GM19023 (cell line): ENCODE measurements at regions not wholly inside any gene's neighbourhood (a gene's known extent, or its start where the extent isn't known, plus 50 kb on each side); places are given as distances from the start of the nearest gene placed in this dataset.

Source experiments
- ATAC-seq: cut with Tn5 transposase; IDR thresholded peaks from one replicate; pipeline ENCODE4 v1.9.1; 2021; ENCODE audit warnings: mild to moderate bottlenecking, moderate library complexity; ENCODE audit not compliant: unreplicated experiment

DNA sequence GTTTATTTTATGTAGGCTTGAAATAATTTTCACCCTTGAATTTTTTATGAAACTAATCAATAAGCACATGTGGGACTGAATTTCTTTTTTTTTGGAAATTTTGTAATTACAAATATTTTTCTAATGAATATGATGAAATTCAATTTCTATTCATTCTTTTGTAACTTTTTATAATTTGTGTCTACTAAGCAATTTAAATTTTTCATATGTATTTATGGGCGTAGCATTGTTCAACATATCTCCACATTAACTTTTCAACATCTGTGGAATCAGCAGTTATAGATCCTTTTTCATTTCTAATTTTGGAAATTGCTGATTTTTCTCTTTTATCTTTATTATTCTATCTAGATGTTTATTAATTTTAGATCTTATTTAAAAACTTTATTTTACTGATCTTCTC lies 1320.3 kb downstream of the C4orf33 start:
- ATAC-seq, result no peak

DNA sequence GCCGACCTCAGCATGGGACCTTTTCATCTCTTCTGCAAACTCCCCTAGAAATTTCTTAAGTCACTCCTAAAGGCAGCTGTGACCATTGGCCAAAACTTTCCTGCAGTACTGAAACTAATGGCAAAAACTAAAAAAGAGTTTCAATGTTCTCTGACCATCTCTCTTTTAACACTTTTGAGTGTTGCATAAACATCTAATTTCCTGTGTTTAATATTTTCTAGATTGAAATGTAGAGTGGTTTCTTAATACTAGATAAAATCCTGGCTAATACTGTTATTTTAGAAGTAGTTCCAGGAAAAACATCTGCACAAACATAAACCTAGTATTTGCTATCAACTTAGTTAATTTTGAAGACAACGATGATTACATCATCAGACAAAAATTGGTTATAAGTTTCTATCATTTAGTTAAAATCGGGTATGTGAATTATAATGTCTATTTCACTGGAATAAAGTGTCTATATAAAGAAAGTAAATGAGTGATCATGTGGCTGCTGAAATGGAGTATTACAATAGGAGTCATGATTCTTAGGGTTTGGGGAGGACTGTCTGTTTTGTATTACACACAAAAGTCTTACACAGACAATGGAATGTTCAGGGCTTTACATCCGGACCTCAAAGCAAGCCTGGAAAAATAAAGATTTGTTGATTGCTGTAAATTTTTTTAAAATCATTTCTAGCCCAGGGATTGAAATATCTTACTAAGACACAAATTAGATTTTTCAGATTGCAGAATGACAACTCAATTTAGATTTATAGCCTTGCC lies 1323.4 kb downstream of the C4orf33 start:
- ATAC-seq, result no peak

DNA sequence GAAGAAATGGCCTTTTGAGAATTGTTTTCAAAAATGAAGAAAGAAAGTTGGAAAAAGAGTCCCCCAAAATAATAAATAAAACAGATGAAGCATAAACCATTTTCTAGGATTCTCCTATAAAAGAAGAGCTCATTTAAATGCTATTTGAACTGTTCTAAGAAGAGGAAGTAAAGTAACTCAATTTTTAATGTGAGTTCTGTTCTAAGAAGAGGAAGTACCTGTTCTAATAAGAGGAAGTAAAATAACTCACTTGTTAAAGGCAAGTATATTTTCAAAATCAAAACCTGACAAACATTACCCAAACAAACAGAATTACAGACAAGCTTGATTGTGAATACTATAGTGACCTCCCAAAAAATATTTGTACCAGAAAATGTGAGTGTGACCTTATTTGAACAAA lies 1326.3 kb downstream of the C4orf33 start:
- ATAC-seq, result no peak

DNA sequence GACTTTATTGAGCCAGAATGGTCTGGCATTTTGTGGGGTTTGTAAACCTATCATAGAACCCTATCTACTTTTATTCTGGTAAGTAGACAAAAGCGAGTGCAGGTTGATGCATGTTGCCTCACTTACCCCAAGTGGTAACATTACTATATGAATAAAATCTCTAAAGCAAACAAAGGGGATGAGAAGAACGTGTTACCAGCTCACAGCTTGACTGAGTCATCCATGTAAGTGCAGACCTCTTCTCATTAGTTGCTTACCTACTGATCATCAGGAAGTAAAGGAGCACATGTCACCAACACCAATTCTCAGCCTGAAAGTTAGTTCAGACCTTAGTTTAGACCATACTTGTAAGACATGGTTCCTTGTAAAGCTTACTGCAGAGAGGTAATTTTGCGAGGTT lies 1328.3 kb downstream of the C4orf33 start:
- no peak for ATAC-seq

DNA sequence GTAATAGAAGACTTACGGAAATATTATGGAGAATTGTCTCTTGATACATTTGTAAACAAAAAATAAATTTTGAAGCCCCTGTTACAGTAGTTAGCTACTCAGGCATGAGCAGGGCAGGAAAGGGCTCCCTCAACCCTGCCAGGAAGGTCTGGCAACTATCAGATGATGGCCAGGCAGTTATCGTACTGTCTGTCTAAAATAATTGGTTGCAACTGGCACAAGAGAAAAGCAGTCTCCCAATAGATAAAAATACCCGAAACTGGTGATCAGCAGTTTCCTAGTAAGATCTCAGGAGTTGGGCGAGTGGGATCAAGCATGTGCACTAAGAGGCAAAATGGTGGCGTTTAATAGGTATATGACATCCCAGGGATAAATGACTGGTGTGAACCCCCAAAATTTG lies 1336.3 kb downstream of the C4orf33 start:
- no peak for ATAC-seq

DNA sequence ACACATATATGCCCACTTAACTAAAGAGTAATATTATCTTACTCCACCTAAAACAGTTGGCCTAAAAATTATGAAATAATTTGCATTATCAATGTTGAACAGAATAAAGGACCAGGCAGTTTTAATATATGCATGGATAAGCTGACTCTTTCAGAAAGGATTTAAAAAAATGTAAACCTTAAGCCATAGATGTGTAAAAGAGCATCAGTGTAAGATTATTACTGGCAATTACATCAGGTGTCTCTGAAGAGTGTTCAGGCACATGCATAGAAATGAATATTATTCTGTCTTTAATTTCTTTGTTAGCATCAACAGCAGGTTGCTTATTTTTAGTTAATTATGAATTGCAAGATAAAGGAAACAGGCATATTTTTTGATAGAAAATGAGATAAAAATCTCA lies 1353.8 kb downstream of the C4orf33 start:
- ATAC-seq, result no peak

DNA sequence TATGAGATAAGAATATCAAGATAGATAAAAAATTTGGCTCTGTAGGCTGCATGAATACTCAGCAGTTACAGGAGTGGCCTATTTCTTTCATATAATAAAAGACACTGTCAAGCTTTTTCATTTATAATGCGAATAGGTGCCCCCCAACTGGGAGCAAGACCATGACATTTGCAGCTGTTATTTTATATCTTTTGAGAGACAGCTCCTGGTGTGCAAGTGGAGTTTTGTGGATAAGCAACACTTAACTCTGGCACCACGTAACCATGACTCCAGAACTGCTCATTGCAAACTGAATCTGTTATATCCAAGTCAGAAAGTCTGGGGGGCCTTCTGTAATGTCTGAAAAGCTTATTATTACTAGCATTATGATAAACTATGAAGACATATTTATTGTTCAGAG lies 1372.4 kb downstream of the C4orf33 start:
- ATAC-seq, result no peak

DNA sequence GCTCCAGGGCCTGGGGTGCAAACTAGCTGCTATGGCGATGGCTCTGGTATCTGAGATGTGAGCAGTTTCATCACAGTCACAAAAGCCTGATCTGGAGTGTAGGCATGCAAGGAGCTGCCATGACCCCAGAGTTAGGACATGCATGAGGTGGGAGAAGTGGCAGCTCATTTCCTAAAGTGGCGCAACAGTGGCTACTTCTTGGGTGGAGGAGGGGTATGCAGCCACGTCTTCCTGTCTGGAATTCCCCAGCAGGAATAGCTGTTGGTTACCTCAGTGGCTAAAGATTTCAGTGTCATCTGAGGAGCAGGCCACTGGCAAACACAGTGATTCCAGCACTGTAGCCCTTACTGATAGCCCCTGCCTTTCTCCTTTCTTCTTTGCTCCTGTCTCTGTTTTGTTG lies 1382.5 kb downstream of the C4orf33 start:
- no peak for ATAC-seq

DNA sequence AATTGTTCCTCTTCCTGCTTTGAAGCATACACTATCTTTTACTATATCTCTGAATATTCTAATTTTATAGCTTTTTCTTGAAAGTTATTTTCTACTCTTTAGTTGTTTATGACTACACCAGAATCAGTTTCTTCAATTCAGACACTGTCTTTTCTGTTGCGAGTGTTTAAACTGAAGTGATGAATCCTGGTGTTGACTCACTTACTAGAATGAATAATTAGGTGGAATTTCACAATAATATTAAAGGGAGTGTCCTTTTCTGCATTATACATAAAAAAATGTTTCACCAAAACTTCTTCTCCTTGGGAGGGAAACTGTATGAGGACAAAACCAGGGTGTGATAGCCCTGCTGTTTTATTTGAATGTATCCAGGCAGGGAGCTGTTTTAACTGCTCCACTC lies 1383.1 kb downstream of the C4orf33 start:
- no peak for ATAC-seq

DNA sequence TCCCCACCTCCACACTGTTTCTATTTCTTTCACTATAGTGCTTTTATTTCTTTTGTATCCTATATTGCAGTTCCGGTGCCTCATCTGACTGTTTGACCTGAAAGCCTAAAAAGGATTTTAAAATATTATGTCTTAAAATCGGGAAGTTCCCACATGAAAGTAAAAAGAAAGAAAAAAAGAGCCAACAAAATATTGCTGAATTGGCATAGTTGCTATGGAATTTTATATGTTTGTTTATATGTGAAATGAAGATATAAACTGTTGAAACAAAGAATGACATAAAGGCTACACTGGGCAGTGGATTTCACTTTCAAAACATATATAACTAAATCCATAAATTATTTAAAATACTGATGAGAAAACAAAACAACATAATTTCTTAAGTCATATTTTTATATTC lies 1383.7 kb downstream of the C4orf33 start:
- ATAC-seq, result no peak

DNA sequence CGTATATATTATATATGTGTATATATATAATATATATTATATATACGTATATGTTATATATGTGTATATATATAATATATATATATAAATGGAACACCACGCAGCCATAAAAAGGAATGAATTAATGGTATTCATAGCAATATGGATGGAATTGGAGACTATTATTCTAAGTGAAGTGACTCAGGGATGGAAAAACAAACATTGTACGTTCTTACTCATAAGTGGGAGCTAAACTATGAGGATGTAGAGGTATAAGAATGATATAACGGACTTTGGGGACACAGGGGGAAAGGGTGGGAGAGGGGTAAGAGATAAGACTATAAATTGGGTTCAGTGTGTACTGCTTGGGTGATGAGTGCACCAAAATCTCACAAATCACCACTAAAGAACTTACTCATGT lies 1388.9 kb downstream of the C4orf33 start:
- ATAC-seq, result no peak

DNA sequence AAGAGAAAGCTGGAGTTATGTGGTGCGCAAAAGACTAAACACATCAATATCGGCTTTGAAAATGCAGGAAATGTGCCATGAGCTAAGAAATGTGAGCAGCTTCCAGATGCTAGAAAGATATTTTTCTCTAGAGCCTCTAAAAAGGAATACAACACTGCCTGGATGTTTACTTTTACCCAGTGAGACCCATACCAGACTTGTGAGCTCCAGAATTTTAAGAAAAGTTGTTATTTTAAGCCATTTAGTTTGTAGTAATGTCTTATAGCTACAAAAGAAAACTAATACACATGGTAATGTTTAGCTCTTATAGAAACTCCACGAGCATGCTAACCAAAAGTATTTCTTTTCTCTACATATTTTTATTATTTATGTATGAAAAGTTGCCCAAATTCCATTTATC lies 1389.4 kb downstream of the C4orf33 start:
- no peak for ATAC-seq

DNA sequence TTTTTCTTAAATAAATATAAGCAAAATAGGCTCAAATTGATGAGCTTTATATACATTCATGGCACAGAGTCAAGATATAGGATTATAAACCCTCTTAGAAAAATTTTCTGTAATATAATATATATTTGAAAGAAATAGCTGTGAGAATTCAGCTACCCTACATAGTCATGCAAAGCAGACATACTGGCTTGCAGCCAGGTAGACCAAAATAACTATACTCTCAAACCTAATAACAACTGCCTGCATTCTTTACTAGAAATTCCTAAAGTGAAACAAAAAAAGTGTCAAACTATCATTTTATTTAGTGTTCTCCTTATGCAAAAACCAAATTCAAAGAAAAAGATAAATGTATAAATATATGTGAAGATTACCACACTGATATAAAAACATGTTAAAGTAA lies 1390.2 kb downstream of the C4orf33 start:
- ATAC-seq, result no peak

DNA sequence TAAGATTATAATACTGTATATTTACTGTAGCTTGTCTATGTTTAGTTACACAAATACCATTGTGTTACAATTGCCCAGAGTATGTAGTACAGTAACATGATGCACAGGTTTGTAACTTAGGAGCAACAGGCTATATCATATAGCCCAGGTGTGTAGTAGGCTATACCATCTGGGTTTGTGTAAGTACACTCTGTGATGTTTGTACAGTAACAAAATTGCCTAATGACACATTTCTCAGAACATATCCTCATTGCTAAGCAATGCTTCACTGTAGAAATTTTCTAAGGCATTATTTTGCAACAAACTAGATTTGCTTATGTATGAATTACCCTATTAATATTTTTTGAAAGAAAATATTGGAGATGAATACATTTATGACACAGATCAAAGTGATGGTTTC lies 1390.9 kb downstream of the C4orf33 start:
- no peak for ATAC-seq

DNA sequence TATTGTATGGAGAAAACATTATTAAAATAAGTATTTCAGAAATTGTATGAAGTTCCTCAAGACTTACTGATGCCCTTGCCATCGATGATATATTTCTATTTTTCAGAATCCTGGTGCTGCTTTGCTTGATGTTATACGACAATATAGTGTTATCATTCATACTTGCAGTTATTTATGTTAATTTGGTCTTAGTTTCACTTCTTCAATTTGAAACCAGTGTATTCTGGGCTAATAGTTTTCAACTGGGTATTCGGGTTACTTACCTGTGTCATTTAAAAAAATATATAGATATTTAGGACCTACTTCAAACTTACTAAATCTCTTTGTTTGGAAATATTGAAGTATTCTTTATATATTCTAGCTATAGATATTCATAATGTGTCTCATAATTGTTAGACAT lies 1414.7 kb downstream of the C4orf33 start:
- no peak for ATAC-seq

DNA sequence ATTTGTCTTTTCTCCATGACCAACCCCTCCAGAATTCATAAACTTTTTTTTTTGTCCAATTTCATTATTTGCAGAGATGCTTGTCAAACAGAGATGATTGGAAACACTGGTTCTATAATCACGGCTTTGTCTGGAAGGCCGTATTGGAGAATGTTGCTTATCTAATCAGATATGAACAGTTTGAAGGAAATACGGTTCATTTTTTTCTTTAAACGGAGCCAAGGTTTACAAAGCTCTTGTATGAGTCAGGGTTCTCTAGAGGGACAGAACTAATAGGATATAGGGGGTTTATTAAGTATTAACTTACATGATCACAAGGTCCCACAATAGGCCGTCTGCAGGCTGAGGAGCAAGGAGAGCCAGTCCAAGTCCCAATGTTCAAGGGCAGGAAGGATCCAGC lies 1415.8 kb downstream of the C4orf33 start:
- no peak for ATAC-seq

DNA sequence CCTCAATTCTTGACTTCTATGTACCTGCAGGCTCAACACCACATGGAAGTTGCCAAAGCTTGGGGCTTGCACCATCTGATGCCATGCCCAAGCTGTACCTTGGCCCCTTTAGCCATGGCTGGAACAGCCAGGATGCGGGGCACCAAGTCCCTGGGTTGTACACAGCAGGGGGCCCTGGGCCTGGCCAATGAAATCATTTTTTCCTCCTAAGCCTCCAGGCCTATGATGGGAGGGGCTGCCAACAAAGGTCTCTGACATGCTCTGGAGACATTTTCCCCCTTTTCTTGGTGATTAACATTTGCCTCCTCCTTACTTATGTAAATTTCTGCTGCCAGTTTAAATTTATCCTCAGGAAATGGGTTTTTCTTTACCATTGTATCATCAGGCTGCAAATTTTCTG lies 1428.1 kb downstream of the C4orf33 start:
- ATAC-seq, result no peak

DNA sequence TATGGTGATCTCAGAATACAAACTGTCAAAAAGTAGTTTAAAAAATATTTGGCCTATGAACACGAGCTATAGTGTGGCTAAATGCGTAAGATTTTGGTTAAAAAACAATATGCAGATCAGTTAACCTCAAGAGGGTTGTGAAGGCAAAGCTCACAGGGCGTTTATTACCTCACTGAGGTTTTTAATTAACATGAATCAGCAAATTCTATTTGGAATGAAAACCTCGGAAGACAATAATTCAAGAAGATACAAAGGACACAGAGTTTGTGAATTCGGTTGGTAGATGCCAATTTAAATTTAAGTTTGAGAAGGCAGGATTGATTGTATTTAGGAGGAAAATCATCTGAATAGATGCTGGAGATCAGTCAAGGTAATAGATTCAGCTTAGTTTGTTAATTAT lies 1434.6 kb downstream of the C4orf33 start:
- ATAC-seq, result no peak

DNA sequence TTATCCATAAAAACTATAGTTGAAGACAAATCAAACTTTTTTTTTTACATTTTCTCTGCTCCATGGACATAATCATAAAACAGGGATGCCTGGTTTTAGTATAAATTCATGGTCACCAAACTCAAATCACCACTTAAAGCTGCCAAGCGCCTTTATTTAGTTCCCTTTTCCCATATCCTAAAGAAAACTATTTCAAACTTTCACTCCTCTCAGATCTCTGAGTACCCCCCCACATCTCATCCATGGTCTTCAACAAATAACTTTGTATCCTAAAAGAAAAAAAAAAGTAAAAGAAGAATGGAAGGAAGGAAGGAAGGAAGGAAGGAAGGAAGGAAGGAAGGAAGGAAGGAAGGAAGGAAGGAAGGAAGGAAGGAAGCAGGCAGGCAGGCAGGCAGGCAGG lies 1438.7 kb downstream of the C4orf33 start:
- no peak for ATAC-seq

DNA sequence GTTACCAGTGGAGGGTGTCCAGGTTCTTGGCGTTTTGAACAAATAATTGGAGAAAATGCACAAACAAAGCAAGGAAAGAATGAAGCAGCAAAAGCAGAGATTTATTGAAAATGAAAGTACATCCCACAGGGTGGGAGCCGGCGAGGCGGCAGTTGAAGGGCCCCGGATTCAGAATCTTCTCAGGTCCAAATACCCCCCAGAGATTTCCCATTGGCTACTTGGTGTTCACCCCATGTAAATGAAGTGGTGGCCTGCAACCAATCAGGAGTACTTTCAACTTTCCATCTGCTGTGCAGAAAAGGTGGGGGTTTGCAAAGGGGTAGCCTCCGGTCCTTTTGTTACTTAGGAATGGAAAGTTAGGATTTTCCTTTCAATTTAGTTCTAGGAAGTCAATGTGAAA lies 1447.0 kb downstream of the C4orf33 start:
- ATAC-seq, result no peak

DNA sequence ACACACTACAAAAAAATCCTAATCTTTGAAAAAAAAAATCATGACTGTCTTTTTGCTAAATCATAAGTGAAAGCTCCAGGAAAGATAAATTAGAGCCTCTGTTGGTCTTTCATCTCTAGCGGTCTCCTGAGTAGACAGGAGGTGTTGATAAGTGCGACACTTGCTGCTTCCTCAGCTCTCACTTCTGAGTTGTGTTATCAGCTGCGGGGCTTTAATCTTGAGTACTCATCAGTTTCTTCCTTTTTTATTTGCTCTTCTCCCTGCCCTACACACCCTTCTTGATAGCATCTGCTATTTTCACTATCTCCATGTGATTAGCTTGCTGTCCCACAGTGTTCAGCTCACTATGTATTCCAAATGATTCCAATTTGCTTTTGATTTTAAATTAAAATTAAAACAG lies 1449.2 kb downstream of the C4orf33 start:
- no peak for ATAC-seq

DNA sequence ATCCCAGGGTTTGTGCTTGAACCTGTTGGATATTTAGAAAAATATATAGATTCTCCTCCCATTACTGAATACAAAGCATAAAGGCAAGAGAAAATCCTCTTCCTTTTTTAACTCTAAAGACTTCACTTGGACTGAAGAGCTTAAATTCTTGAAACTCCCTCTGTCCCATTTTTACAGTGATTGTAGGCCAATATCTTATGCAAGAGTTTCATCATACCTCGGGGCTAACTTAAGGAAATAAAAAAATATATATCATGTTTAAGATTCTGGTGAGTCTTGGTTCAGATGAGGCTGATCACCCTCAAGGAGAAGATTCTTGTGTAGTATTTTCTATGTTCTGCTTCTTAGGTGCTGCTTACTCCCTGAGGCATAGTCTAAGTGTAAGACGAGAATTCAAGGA lies 1449.6 kb downstream of the C4orf33 start:
- no peak for ATAC-seq

DNA sequence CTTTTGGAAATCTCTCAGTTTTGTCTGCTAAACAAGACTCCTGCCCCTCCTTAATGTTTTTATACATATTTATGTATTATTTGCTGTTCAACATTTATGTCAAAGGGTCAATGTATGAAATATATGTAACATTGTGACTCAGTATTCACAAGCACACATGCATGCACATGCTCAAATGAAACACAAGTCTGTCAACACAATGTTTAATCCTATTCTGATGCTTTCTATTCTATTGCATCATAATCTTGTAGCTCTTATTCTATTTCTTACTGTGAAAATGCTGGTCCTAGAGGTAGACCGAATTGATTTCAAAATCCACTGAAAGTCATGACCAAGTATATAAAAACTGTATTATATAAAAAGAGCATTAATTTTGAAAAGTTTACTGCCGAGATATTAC lies 1463.3 kb downstream of the C4orf33 start:
- ATAC-seq, result no peak
